SK-N-SH treated with all-trans-retinoic acid at 6 μM for 48 hours (cell line): ENCODE measurements at regions not wholly inside any gene's neighbourhood (a gene's known extent, or its start where the extent isn't known, plus 50 kb on each side); places are given as distances from the start of the nearest gene placed in this dataset.

ENCODE experiments used
- ATAC-seq: fragments of 200-7000 bp; cut with Tn5 transposase; 3 replicates; pipeline ENCODE4 v1.9.1; 2020; ENCODE audit warnings: mild to moderate bottlenecking, moderate library complexity
- ARNTL ChIP-seq: fragments of 450-650 bp; formaldehyde crosslinking; IDR thresholded peaks from 2 replicates; pipeline ENCODE4 v1.5.0; 2020; ENCODE audit warnings: low read depth, mild to moderate bottlenecking, moderate library complexity, borderline replicate concordance
- BACH2 ChIP-seq: fragments of 250-450 bp; sonication (Bioruptor Pico); IDR thresholded peaks from 2 replicates; pipeline ENCODE4 v1.9.0; 2021; ENCODE audit warnings: mild to moderate bottlenecking, borderline replicate concordance
- CREB5 ChIP-seq: fragments of 250-450 bp; sonication (Bioruptor Pico); IDR thresholded peaks from 2 replicates; pipeline ENCODE4 v1.5.1; 2020; ENCODE audit warnings: low read depth, mild to moderate bottlenecking, moderate library complexity
- CSDC2 ChIP-seq: fragments of 250-450 bp; sonication (Bioruptor Pico); IDR thresholded peaks from 2 replicates; pipeline ENCODE4 v1.5.0; 2020; ENCODE audit warnings: mild to moderate bottlenecking, moderate library complexity
- CSRNP3 ChIP-seq: fragments of 250-450 bp; sonication (Bioruptor Pico); IDR thresholded peaks from 2 replicates; pipeline ENCODE4 v1.5.1; 2021; ENCODE audit warnings: mild to moderate bottlenecking, moderate library complexity
- ESRRG ChIP-seq: fragments of 250-450 bp; sonication (Bioruptor Pico); IDR thresholded peaks from 2 replicates; pipeline ENCODE4 v1.6.1; 2021; ENCODE audit warnings: mild to moderate bottlenecking
- GLIS3 ChIP-seq: fragments of 250-450 bp; sonication (Bioruptor Pico); IDR thresholded peaks from 2 replicates; pipeline ENCODE4 v1.5.0; 2020; ENCODE audit warnings: mild to moderate bottlenecking, moderate library complexity
- ISL1 ChIP-seq: fragments of 250-450 bp; sonication (Bioruptor Pico); IDR thresholded peaks from 2 replicates; pipeline ENCODE4 v2.1.2; 2022; ENCODE audit warnings: mild to moderate bottlenecking, moderate library complexity
- OSR1 ChIP-seq: fragments of 250-450 bp; sonication (Bioruptor Pico); IDR thresholded peaks from 2 replicates; pipeline ENCODE4 v1.8.0; 2022; ENCODE audit warnings: moderate library complexity, mild to moderate bottlenecking, inconsistent platforms
- PATZ1 ChIP-seq: fragments of 250-450 bp; sonication (Bioruptor Pico); IDR thresholded peaks from 2 replicates; pipeline ENCODE4 v1.8.0; 2020; ENCODE audit warnings: mild to moderate bottlenecking, moderate library complexity, borderline replicate concordance
- PPARA ChIP-seq: fragments of 250-450 bp; sonication (Bioruptor Pico); IDR thresholded peaks from 2 replicates; pipeline ENCODE4 v1.5.0; 2020; ENCODE audit warnings: mild to moderate bottlenecking, borderline replicate concordance
- RARB ChIP-seq: fragments of 250-450 bp; sonication (Bioruptor Pico); IDR thresholded peaks from 2 replicates; pipeline ENCODE4 v1.8.0; 2021; ENCODE audit warnings: mild to moderate bottlenecking, moderate library complexity
- SNAI2 ChIP-seq: fragments of 250-450 bp; sonication (Bioruptor Pico); IDR thresholded peaks from 2 replicates; pipeline ENCODE4 v1.5.0; 2020; ENCODE audit warnings: mild to moderate bottlenecking, moderate library complexity
- TCF4 ChIP-seq: fragments of 250-450 bp; sonication (Bioruptor Pico); IDR thresholded peaks from 2 replicates; pipeline ENCODE4 v1.8.0; 2021; ENCODE audit warnings: mild to moderate bottlenecking, moderate library complexity, borderline replicate concordance
- TOX ChIP-seq: fragments of 250-450 bp; sonication (Bioruptor Pico); IDR thresholded peaks from 2 replicates; pipeline ENCODE4 v1.8.0; 2021; ENCODE audit warnings: mild to moderate bottlenecking, moderate library complexity, borderline replicate concordance
- TSHZ2 ChIP-seq: fragments of 250-450 bp; sonication (Bioruptor Pico); IDR thresholded peaks from 2 replicates; pipeline ENCODE4 v1.5.0; 2020; ENCODE audit warnings: mild to moderate bottlenecking, moderate library complexity
- ZFP30 ChIP-seq: fragments of 450-650 bp; formaldehyde crosslinking; IDR thresholded peaks from 2 replicates; pipeline ENCODE4 v1.5.0; 2022; ENCODE audit warnings: mild to moderate bottlenecking, moderate library complexity
- ZNF565 ChIP-seq: fragments of 450-650 bp; formaldehyde crosslinking; conservative IDR thresholded peaks from 2 replicates; pipeline ENCODE4 v1.5.0; 2020; ENCODE audit warnings: low read depth, mild to moderate bottlenecking, moderate library complexity

GRCh38 chr7:124397134-124397533 lies 364.3 kb upstream of the TMEM229A start:
- no peak for TF ChIP-seq OSR1 (CRISPR knock-in tag)
- TF ChIP-seq BACH2 (CRISPR knock-in tag): no peak
- TF ChIP-seq CSRNP3 (CRISPR knock-in tag): no peak
- no peak for TF ChIP-seq ZFP30
- TF ChIP-seq SNAI2 (CRISPR knock-in tag): no peak
- TF ChIP-seq TSHZ2 (CRISPR knock-in tag): no peak
- TF ChIP-seq CREB5 (CRISPR knock-in tag): no peak
- TF ChIP-seq CSDC2 (CRISPR knock-in tag): no peak
- no peak for TF ChIP-seq TOX (CRISPR knock-in tag)
- TF ChIP-seq PATZ1 (CRISPR knock-in tag): no peak
- no peak for TF ChIP-seq PPARA
- ATAC-seq: no peak

- 0 out of 2 replicates have a peak, but pooled peaks have one; percentile 16 for TF ChIP-seq ISL1 (CRISPR knock-in tag)
- no peak for TF ChIP-seq TSHZ2 (CRISPR knock-in tag)
- no peak for TF ChIP-seq ZFP30
- ATAC-seq: no peak
These were observed 357.4 kb upstream of the TMEM229A start for GRCh38 chr7:124390301-124390700.

GRCh38 chr7:124388751-124389150 lies 355.9 kb upstream of the TMEM229A start:
- TF ChIP-seq RARB (CRISPR knock-in tag) (no peak), ARNTL (no peak), ESRRG (no peak), GLIS3 (CRISPR knock-in tag) (no peak), SNAI2 (CRISPR knock-in tag) (no peak), ZFP30 (no peak)
- no peak for ATAC-seq

- ATAC-seq: no peak; the same call in 2 of the 3 replicates
- TF ChIP-seq TCF4 (peak; percentile 71), PATZ1 (CRISPR knock-in tag) (0 out of 2 replicates have a peak, but pooled peaks have one; percentile 16), ISL1 (CRISPR knock-in tag) (peak; percentile 99), ZNF565 (CRISPR knock-in tag) (no peak), TSHZ2 (CRISPR knock-in tag) (peak; percentile 93), TOX (CRISPR knock-in tag) (no peak), CREB5 (CRISPR knock-in tag) (peak; percentile 63), SNAI2 (CRISPR knock-in tag) (peak; percentile 74; the same call in 1 of the 2 replicates), GLIS3 (CRISPR knock-in tag) (0 out of 2 replicates have a peak, but pooled peaks have one; percentile 18)
These were observed 354.2 kb upstream of the TMEM229A start for GRCh38 chr7:124387056-124387455.
